H1 (cell line): ENCODE measurements at regions not wholly inside any gene's neighbourhood (a gene's known extent, or its start where the extent isn't known, plus 50 kb on each side); places are given as distances from the start of the nearest gene placed in this dataset.

Source experiments
- CHD7 ChIP-seq: fragments of 300-600 bp; sonication (generic); IDR thresholded peaks from 2 replicates; pipeline ENCODE4 v1.7.1; 2012; ENCODE audit warnings: low read length, moderate library complexity, mild to moderate bottlenecking, inconsistent platforms; ENCODE audit not compliant: insufficient replicate concordance
- CTBP2 ChIP-seq: IDR thresholded peaks from 2 replicates; pipeline ENCODE4 v1.7.0; 2011; ENCODE audit warnings: borderline replicate concordance, mild to moderate bottlenecking, moderate library complexity, mixed read lengths, low read length; ENCODE audit not compliant: insufficient read depth, insufficient read length
- E2F6 ChIP-seq: IDR thresholded peaks from 2 replicates; pipeline ENCODE4 v1.6.1; 2012; ENCODE audit warnings: inconsistent platforms
- HDAC6 ChIP-seq: IDR thresholded peaks from one replicate; pipeline ENCODE4 v1.7.1; 2012; ENCODE audit warnings: low read depth, mild to moderate bottlenecking, inconsistent platforms, low read length, moderate library complexity
- NANOG ChIP-seq: IDR thresholded peaks from 2 replicates; pipeline ENCODE4 v1.6.1; 2011; ENCODE audit warnings: low read length, low read depth, mild to moderate bottlenecking, inconsistent platforms; ENCODE audit not compliant: insufficient read depth, poor library complexity, severe bottlenecking
- POLR2AphosphoS5 ChIP-seq: IDR thresholded peaks from 2 replicates; pipeline ENCODE4 v1.6.1; 2011; ENCODE audit warnings: low read depth, low read length
- SP1 ChIP-seq: IDR thresholded peaks from 2 replicates; pipeline ENCODE4 v1.6.1; 2011; ENCODE audit warnings: low read depth, low read length
- TAF1 ChIP-seq: IDR thresholded peaks from 2 replicates; pipeline ENCODE4 v1.6.1; 2011; ENCODE audit warnings: mild to moderate bottlenecking, low read depth, low read length
- TBP ChIP-seq: IDR thresholded peaks from 2 replicates; pipeline ENCODE4 v1.6.1; 2011; ENCODE audit warnings: low read depth, low read length, improper control_type of control experiment

- no peak for TF ChIP-seq E2F6
- peak; percentile 80 for TF ChIP-seq CHD7
- no peak for TF ChIP-seq SP1
- no peak for TF ChIP-seq CTBP2
- no peak for TF ChIP-seq TAF1
- TF ChIP-seq HDAC6, result no peak
- TF ChIP-seq TBP, result no peak
- TF ChIP-seq POLR2AphosphoS5, result no peak
- no peak for TF ChIP-seq NANOG
These were observed 135.9 kb upstream of the FBN2 start (continued) for GRCh38 chr5:128673970-128674369.
